Stomach (tissue), 4 donors: ENCODE measurements at regions not wholly inside any gene's neighbourhood (a gene's known extent, or its start where the extent isn't known, plus 50 kb on each side); places are given as distances from the start of the nearest gene placed in this dataset.

Experiments
- CTCF ChIP-seq, 7 experiments: fragments of 450-650 bp in 4 of 7; fragments of 200-600 bp in 3 of 7; sonication (generic) in 3 of 7; IDR thresholded peaks; one replicate each; pipeline ENCODE4 v1.5.1; 2016 to 2019; ENCODE audit warnings: antibody characterized with exemption in 7 of 7, control low read depth in 2 of 7, mild to moderate bottlenecking in 1 of 7
- EP300 ChIP-seq: sonication (generic); formaldehyde crosslinking; IDR thresholded peaks from one replicate; pipeline ENCODE4 v1.6.1; 2017; ENCODE audit warnings: antibody characterized with exemption
- POLR2A ChIP-seq, 4 donors: fragments of 450-650 bp; IDR thresholded peaks; one replicate each; pipeline ENCODE4 v1.6.1; 2016; ENCODE audit warnings: antibody characterized with exemption in 4 of 4, control low read depth in 2 of 4, mild to moderate bottlenecking in 1 of 4, moderate library complexity in 1 of 4
- POLR2AphosphoS5 ChIP-seq, 3 donors: sonication (generic); formaldehyde crosslinking; IDR thresholded peaks; one replicate each; pipeline ENCODE4 v1.6.1; 2016; ENCODE audit warnings: antibody characterized with exemption in 3 of 3

- no peak for TF ChIP-seq CTCF (IDR thresholded peaks at IDR 0.05)
- no peak for TF ChIP-seq POLR2A (IDR thresholded peaks at IDR 0.05)
- no peak for TF ChIP-seq POLR2AphosphoS5 (IDR thresholded peaks at IDR 0.05)
- no peak for TF ChIP-seq EP300
Observed at GRCh38 chr21:16124378-16125138, 394.8 kb downstream of the USP25 start.
